Astrocyte of the spinal cord (primary cell): ENCODE measurements at regions not wholly inside any gene's neighbourhood (a gene's known extent, or its start where the extent isn't known, plus 50 kb on each side); places are given as distances from the start of the nearest gene placed in this dataset.
A peak's percentile ranks its signal among the peaks of the same experiment; 100 is the strongest.

Source experiments
- DNase-seq: peaks from one replicate; pipeline ENCODE4 v3.0.0; 2011; ENCODE audit warnings: low read depth, low spot score
- H3K4me3 ChIP-seq: 2 replicates; pipeline ENCODE4 v1.5.1; 2011; ENCODE audit warnings: low read depth, mild to moderate bottlenecking, low read length, moderate library complexity
- in situ Hi-C: cut with HindIII; loops from 2 replicates; pipeline ENCODE4 v1.10.0; 2017; ENCODE audit warnings: low sequenced_read_pairs
- TF ChIP-seq, protein P1 (sequence below): IDR thresholded peaks from 2 replicates; pipeline ENCODE4 v1.5.1; 2012; ENCODE audit warnings: low read depth, mild to moderate bottlenecking, low read length, inconsistent platforms

DNA sequence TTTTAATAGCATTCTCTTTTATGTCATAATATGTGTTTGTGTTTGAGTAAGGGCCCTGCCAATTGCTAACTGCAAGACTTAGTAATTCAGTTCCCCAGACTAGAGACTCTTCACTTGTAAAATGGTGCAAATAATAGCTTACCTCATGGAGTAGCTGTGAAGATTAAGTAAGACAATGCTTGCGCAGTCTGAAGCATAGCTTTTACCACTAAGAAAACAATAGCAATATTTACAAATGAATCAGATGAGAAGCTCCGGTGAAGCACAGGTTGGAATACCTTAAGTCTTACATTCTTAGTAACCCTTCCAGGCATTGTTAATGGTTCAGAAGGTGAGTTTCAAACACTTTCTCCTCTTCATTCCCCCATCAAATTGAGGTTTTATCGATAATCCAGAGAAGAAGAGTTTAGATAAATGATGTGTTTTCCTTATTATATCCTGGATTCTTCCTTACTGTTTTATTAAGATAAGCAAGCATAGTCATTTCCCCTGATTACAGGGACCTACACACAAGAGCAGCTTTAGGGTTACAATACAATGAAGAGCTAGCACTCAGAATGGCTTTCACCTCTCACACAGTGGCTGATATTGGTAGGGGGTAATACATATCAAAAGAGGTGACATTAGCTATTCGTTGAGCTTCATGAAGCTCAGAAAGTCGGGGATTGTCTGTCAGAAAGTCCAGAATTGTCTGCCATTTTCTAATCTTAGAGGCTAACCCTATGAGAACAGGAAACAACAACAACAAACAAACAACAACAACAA, 96.4 kb upstream of the EDIL3 start:
- DNase-seq: no peak
- no peak overlapping the region for H3K4me3 ChIP-seq
- in situ Hi-C loops: no loop called here
- TF ChIP-seq, protein P1, sequence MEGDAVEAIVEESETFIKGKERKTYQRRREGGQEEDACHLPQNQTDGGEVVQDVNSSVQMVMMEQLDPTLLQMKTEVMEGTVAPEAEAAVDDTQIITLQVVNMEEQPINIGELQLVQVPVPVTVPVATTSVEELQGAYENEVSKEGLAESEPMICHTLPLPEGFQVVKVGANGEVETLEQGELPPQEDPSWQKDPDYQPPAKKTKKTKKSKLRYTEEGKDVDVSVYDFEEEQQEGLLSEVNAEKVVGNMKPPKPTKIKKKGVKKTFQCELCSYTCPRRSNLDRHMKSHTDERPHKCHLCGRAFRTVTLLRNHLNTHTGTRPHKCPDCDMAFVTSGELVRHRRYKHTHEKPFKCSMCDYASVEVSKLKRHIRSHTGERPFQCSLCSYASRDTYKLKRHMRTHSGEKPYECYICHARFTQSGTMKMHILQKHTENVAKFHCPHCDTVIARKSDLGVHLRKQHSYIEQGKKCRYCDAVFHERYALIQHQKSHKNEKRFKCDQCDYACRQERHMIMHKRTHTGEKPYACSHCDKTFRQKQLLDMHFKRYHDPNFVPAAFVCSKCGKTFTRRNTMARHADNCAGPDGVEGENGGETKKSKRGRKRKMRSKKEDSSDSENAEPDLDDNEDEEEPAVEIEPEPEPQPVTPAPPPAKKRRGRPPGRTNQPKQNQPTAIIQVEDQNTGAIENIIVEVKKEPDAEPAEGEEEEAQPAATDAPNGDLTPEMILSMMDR: no peak

- peak; percentile 12 for DNase-seq
- TF ChIP-seq, protein P1: no peak
- in situ Hi-C loops: no loop called here
- no peak overlapping the region for H3K4me3 ChIP-seq
These were observed 93.9 kb upstream of the EDIL3 start for GRCh38 chr5:84478603-84479002.

DNA sequence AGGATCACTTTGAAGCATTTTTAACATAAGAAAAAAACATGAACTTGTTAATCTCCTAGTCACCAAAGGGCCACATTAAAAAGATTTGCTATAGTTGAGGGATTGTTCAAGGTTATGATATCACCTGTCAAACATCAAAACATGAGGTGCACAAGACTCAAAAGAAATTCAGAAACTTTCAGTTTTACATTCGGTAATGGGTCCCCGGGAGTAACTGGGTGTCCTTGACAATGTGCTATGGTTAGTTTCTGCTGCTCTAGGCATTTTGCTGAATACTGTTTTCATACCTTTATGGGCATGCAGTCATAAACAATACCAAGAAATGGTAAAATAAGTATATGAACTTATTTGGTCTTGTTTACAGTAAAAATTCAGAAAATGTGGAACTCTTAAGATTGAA, 92.8 kb upstream of the EDIL3 start:
- in situ Hi-C loops: no loop called here
- no peak for DNase-seq
- TF ChIP-seq, protein P1: no peak
- H3K4me3 ChIP-seq: no peak overlapping the region

GRCh38 chr5:84474126-84474525, 89.4 kb upstream of the EDIL3 start:
- DNase-seq: peak; percentile 11
- TF ChIP-seq, protein P1: no peak
- no peak overlapping the region for H3K4me3 ChIP-seq
- in situ Hi-C loops: no loop called here

DNA sequence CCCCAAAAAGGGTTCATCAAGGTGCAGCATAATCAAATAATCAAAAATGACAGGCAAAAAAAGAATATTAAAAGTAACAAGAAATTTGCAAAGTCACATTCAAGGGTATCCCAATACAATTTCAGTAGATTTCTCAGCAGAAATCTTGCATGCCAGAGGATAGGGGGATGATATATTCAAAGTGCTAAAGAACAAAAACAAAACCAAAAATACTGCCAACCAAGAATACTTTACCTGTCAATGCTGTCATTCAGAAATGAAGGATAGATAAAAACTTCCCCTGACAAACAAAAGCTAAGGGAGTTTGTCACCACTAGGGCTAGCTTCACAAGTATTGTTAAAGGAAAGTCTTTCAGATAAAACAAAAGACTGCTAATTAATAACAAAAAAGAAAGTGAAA, 68.7 kb upstream of the EDIL3 start:
- in situ Hi-C loops: no loop called here
- H3K4me3 ChIP-seq: no peak overlapping the region
- DNase-seq: no peak
- TF ChIP-seq, protein P1: no peak

- in situ Hi-C loops: no loop called here
- no peak overlapping the region for H3K4me3 ChIP-seq
- DNase-seq: peak; percentile 47
- TF ChIP-seq, protein P1: peak; percentile 47
These were observed 66.1 kb upstream of the EDIL3 start for GRCh38 chr5:84450617-84451414.
